Uterus (tissue), 2 donors: ENCODE measurements at regions not wholly inside any gene's neighbourhood (a gene's known extent, or its start where the extent isn't known, plus 50 kb on each side); places are given as distances from the start of the nearest gene placed in this dataset.

Experiments
- CTCF ChIP-seq, 4 experiments: fragments of 200-600 bp in 2 of 4; fragments of 450-650 bp in 2 of 4; sonication (generic) in 2 of 4; IDR thresholded peaks; one replicate each; pipeline ENCODE4 v1.5.1; 2016 to 2019; ENCODE audit warnings: antibody characterized with exemption in 4 of 4, mild to moderate bottlenecking in 2 of 4, moderate library complexity in 1 of 4
- POLR2A ChIP-seq, 2 donors: fragments of 450-650 bp; IDR thresholded peaks; one replicate each; pipeline ENCODE4 v1.6.1; 2016; ENCODE audit warnings: antibody characterized with exemption in 2 of 2, mild to moderate bottlenecking in 1 of 2, moderate library complexity in 1 of 2

GRCh38 chr1:61519631-61520030 is 205.3 kb downstream of the TM2D1 start:
- TF ChIP-seq CTCF (IDR thresholded peaks at IDR 0.05) (no peak), POLR2A (IDR thresholded peaks at IDR 0.05) (no peak)
